ENCODE measurements at regions not wholly inside any gene's neighbourhood (a gene's known extent, or its start where the extent isn't known, plus 50 kb on each side); places are given as distances from the start of the nearest gene placed in this dataset.

DNA sequence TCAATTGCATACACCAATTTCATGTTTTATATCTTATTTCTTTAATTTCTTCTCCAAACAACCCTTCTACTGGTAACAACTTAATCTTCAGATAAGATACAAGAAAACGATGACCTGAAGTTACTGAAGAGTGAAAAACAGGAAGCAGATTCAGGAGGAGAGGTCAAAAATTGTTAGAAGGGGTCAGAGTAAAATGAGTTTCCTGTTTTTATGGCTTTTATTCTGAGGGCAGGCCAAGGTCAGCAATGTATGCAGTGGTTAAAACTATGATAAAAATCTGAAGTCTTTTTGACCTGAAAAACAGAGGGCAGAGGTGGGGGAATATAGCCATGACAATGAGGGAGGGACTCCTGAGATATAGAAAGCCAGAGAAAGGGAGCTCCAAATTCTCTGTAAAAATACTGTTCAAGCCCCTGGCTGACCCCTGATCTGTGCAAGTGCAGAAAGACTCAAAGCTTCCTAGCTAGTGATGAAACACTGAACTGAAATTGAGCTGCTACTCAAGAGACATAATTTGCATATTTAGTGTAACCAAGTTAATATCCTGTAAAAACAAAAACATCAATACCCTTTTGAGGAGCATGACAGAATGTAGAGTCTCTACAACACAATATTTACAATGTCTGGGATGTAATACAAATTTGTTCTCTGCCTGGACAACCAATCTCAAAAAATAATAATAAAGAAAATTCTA lies 514.3 kb upstream of the SEL1L start:
- DNase-seq (ENCODE audit: low spot score): no peak

DNA sequence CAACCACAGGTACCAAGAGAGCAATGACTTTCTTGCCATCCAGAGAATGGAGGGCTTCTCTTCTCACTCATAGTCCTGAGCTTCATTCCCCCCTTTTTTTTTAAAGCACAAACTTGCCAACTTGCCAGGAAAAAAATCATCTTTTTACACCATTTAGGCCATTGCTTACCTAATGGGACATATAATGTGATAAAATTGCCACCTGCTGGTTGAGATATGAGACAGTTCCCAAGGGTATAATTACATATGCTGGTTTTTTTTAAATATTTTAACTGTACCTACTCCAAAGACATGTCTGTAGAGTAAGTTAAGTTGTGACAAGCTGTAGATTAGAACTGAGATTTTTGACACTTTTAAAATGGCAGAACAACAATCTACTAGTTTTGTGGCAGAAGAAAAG lies 519.1 kb upstream of the SEL1L start:
- DNase-seq (ENCODE audit: low spot score): no peak

DNA sequence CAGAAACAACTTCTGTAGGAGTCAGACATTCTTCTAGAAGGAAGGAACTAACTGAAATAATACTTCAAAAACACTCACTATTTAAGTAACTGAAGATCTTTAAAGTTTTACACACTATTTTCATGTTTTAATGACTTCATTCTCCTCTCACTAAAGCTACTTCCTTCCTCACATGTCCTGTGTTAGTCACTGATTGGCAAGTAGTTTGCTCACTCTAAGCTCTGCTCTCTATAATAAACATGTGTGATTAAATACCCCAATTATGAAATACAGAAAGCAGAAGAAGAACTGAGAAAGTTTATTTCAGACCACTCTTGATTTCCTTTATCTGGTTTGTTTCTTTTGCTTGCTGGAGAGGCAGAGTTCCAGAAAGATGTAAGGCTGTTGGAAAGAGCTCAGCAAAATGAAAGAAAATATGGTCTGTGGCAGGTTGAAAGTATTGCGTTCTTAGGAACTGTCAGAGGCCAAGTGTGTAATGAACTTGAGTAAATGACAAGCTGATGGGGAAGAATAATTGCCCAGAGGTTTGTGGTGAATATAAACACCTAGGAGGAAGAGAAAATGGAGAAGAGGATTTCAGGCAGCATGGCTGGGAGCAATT lies 522.0 kb upstream of the SEL1L start:
- no peak for DNase-seq (ENCODE audit: low spot score)

DNA sequence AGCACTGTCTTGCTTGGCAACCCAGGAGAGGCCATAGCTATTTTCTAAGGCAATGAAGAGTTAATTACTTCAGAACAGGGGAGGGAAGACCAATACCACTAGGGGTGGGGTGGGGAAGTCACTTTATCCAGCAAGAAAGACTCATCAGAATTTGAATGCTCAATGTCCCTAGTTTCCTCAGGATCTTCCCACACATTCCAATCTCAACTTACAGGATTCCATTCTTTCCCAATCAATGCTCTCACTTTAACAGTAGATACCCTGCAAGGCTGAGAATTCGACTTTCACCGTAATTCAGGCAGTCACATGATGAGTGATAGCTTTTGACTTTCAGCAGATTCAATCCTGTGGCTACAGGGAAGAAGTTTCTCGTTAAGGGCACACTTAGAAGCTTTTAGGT lies 526.6 kb upstream of the SEL1L start:
- DNase-seq (ENCODE audit: low spot score): no peak

DNA sequence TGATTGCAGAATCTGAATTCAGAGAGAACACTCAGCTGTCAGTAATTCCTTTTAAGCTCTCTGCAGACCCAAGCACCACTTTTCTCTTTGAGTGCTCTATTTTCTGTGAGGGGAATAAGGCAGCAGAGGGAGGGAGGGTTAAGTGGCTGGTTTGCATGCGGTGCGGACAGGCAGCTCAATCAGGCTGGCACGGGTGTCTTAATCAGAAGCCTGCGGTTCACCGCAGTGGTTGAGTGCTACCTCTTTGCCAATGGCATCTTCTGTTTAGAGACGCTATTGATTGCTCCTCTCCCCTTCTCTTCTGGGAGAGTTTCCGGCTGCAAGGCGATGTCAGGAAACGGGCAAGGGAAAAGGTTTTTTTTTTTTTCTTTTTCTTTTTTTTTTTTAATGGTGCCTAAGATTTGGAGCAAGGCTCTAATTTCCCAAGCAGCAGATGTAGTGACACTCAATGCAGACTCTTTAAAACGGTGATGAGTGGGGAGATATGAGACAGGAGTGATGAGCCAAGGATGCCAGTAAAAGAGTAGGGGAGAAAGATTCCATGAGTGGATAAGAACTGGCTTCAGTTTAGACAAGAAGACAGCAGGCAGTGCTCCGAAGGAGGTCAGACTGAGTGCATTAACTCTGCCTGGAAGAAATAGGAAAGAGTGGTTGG lies 533.7 kb upstream of the SEL1L start:
- no peak for DNase-seq (ENCODE audit: low spot score)

DNA sequence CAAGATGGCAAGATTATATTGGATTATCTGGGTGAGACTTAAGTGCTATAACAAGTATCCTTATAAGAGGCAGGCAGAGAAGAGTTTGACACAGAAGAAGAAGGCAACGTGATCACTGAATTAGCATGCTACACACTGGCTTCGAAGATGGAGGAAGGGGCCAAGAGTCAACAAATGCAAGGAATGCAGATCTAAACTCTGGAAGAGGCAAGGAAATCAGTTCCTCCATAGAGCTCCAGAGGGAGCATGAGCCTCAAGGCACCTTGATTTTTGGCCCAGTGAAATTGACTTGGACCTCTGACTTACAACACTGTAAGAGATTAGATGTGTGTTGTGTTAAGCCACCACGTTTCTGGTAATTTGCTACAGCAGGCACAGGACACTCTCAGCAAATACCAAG lies 536.4 kb upstream of the SEL1L start:
- no peak for DNase-seq (ENCODE audit: low spot score)

DNA sequence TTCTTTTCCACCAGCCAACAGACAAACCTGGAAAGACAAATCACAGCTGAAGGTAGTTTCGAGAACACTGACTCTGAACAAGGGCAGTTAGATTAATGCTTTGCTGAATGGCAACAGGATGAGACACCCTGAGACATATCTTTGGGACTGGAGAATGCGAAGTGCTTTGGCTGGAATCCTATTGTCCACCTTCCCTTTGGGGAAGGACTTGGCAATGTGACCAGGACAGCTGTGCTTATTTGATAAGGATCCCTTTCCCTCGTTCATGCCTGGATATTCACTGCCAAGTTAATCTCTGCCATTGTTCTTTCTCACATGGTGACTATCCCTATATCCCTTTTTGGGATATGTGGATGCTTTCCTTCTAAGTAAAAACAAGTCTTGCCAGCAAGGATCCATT lies 537.1 kb upstream of the SEL1L start:
- DNase-seq (ENCODE audit: low spot score): no peak

DNA sequence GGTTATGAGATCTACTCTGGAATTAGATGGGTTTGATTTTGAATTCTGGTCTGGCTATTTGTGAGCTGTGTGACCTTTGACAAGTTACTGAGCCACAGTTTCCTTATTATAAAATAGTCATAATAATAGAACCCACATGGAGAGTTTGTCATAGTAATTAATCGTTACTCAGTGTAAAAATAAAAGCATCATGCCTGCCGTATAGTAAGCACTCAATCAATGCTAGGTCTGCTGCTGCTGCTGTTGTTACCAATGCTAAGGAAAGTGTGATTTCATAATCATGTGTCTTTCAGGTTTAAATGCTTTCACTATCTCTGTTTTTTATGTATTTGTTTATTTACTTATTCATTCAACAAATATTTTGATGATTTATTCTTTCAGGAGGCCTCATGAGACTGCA lies 539.9 kb upstream of the SEL1L start:
- no peak for DNase-seq (ENCODE audit: low spot score)

DNA sequence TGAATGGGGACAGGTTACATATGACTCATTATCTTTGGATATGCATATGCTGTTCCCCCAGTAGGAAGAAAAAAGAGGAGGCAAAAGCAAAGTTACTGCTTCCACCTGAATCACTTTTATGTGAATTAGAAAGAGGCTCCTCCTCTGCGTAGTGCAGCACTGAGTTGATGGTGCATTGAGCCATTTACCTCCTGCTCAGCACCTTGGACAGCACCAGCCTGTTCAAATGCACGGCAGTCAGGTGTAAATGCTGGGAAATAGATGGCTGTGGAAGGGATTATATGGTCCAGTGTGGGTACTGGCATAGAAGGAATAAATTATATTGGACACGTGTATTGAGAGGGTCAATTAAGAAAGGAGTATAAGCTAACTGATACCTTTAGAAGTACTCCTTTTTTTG lies 541.9 kb upstream of the SEL1L start:
- peak; percentile 28 for DNase-seq (ENCODE audit: low spot score)

DNA sequence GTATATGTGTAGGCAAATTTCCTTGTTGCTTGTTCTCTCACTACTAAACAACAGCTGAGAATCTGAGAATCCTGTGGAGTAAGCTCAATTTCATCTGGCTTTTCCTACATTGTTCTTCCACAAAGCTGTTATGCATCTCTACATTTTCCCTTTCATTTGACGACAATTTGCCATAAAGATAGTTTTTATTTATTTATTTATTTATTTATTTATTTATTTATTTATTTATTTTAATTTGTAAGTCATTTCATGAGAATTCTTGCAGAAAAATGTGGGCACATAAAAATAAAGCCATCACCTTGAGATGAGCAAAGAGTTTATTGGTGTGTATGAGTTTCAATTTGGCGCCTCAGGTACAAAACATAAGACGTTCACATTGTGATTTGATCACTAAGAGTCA lies 545.9 kb upstream of the SEL1L start:
- DNase-seq (ENCODE audit: low spot score): no peak

DNA sequence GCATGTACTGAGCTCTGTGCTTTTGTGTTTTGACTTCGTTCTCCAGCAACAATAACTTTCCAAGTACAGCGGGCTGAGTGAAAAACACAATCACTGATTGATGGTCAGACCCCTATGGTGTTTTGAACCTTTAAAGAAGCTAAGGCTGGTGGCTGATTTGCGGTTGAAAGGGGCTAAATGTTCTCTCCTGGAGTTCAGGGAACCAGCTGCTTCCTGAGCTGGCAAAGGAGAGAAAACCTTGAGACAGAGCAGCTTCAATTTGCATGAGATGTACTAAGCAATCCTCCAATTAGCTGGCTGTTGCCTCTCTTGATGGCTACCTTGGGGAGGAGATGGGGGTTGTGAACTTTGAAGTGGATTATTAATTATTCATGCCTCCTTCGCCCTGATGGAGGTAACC lies 546.7 kb upstream of the SEL1L start:
- no peak for DNase-seq (ENCODE audit: low spot score)

DNA sequence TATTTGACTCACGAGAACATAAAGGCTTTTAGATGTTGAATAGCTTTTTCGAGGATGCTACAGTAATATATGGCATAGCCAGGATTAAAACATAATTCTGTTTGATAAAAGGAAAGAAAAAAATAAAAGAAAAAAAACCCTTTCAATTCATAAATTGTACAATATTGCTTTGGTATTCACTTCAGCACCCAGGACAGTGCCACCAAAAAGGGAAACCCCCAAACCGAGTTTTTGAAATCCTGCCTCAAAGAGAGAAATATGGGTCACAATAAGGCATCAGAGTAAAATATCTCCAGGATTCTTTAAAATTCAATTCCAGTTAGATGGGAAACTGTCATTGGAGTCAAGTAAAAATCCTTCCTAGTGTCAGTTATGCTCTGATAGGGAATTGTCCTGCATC lies 551.2 kb upstream of the SEL1L start:
- no peak for DNase-seq (ENCODE audit: low spot score)

DNA sequence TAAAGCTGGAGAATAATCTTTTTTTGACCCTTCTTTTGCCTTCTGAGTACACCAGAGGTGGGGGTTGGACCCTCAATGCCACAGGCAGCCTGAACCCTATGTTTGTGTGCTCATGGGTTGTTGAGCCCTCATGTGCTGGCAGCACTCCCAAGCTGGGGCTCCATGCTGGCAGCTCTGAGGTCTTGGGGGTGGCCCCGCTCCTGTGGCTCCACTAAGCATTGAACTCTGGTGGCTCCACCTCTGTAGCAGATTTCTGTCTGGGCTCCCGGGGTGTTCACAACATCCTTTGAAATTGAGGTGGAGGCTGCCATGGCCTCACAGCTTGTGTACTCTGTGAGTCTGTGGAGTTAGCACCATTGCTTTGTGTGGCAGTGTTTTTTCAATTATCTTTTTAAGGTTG lies 557.4 kb upstream of the SEL1L start:
- no peak for DNase-seq (ENCODE audit: low spot score)

DNA sequence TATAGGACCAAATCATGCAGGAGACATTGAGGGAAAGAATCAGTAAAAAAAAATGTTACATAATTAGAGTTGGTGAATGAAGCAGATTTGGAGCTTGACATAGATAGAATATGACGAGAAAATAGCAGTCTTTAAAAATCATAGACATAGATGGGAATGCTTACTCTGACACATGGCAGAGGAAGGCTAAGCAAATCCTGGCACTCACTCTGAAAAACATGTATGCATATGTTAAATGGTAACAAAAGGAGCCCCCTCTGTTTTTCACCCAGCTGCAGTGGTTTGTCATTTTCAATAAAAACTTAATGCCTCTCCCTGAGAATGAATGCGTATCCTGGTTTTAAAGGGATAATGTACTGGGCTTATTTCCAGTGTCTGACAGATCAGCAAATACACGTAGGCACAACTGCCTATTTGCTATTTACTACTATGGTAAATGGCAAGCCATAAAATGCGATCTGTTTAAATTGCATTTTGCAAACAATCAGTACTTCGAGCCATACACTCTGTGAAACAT lies 561.2 kb upstream of the SEL1L start:
- no peak for DNase-seq (ENCODE audit: low spot score)

DNA sequence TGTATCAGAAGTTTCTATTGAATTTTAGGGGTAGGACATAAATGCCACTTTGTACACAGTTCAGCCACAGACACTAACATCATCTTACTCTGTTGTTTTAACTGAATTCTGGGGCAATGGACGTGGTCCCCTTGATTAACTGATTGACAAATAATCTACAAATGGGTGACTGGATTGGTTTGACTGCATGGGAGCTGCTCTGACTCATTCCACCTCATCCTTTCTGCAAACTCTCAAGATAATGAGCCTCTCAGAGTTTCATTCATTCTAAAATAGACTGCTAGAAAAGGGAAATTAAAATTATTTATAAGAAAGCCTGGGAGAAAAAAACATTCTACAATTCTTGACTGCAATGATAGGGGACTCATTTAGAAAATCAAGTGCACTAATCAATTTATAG lies 570.4 kb upstream of the SEL1L start:
- DNase-seq (ENCODE audit: low spot score): no peak

DNA sequence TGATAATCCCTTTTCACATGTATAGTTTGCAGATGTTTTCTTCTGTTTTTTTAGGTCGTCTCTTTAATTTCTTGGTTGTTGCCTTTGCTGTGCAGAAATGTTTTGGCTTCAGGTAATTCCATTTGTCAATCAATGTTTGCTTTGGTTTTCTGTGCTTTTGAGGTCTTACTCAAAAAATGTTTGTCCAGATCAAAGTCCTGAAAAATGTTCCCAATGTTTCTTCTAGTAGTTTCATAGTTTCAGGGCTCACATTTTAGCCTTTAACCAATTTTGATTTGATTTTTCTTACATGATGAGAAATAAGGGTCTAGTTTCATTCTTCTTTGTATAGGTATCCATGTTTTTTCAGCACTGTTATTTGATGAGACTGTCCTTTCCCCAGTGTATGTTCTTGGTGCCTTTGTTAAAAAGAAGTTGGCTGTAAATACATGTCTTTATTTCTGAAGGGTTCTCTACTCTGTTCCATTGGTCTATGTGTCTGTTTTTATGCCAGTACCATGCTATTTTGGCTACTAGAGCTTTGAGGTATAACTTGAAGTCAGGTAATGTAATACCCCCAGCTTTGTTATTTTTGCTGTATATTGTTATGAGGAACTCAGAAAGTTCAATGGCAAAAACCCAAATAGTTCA lies 578.7 kb upstream of the SEL1L start:
- DNase-seq (ENCODE audit: low spot score): no peak

DNA sequence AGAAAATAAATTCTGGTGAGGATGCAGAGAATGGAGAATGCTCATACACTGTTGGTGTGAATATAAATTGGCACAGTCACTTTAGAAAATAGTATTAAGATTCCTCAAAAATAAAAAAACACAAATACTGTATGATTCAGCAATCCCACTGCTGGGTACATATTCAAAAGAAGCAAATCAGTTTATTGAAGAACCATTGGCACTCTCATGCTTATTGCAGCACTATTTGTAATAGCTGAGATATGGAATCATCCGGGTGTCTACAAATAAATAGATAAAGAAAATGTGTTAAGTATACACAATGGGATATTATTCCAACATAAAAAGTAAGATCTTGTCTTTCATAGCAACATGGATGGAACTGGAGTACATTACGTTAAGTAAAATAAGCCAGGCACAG lies 579.4 kb upstream of the SEL1L start:
- DNase-seq (ENCODE audit: low spot score): no peak

DNA sequence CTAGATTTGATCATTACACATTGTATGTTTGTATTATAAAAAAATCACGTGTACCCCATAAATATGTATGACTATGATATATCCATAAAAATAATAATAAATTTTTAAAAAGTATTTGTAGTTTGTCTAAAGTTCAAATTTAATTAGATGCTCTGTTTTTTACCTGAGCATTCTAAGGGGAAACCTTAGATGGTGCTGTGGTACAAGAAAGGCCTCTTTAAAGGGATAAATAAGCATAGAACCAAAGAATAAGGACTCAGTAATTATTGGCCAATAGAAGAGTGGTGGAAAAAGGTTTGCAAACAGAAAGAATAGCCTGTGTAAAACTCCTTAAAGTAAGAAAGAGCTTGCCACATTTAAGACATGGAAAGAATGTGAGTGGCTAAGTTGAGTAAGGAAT lies 580.1 kb upstream of the SEL1L start:
- DNase-seq (ENCODE audit: low spot score): no peak

DNA sequence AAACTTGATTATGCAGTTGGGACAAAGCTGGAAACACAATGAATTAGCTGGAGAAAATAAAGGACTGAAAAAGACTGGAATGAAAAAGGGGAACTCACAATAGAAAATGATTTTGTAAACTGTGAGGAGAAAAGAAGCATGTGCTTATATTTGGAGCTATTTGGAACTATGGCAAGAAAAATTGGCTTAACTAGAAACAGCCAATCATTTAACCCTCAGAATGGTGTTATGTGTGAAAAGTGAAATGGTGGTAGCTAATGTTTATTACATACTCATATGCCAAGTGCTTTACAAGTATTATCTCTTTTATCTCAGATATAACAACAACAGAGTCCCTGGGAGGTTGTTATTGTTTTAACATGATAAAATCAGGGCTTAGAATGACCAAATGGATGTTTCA lies 583.1 kb upstream of the SEL1L start:
- DNase-seq (ENCODE audit: low spot score): no peak

DNA sequence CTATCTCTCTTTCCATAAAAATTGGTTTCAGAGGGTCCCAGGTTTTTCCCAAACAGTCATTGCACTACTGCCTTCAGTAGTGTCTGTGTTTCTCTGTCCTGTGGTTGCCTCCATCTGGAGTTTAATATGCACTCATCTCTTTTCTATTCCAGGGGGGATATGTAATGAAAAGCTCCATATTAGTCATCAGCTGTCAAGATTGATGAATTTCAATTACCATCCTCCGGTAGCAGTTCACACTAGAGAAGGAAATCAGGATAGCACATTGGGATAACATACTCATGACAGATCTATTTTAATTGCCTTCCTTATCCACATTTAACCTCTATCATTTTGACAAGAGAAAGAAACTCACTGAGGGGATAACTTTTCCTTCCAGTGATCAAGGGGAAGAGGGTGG lies 589.0 kb upstream of the SEL1L start:
- no peak for DNase-seq (ENCODE audit: low spot score)

DNA sequence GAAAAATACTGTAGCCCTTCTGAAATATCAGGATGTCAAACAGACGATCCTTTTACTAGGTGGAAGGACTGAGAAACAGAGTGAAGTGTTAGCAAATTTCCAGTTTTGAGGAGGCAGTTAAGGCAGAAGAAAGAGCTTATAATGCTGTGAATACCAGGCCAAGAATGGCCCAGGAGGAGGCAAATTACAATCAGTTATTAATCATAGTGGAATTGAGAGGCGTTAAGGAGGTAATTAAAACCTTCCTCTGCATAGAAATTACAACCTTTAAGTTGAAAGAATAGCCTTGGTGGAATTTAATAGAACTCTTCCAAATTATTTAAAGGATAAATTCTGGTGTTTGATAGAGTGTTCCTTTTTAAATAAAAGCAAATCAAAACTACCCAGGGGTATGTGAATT lies 590.9 kb upstream of the SEL1L start:
- no peak for DNase-seq (ENCODE audit: low spot score)

DNA sequence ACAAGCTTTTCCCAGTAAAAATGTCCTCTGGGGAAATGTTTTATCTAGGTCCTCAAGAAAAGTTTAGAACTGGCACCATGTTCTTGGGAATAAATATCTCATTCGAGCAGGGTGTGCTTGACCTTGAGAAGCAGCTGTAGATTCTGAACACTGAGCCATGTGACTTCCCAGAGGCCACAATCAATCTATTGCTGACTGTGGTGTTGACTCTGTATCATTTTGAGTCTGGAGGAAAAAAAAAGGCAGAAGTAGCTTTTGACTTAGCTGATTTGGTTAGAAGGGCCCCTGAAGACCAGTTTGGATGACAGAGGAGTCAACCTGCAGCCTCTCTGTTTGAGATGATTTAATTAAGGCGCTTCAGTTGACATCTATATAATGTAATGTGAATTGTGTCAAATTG lies 592.4 kb upstream of the SEL1L start:
- DNase-seq (ENCODE audit: low spot score): no peak

DNA sequence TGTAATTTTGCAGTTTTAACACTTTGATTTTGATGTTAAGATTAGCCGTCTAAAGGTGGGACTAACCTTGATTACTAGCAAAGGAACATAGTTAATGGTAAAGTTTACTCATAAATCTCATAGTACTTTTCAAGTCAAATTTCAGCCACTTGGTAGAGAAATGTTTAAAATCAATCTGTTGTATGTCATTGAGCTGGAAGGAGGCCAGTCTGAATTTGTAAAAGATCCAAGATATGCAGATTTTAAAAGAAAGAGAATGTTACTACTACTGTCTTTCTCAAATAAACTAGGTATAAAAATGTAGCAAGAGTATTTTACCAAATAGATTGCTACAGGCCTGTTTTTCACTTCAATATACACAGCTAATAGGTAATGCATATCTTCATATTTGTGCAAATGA lies 600.8 kb upstream of the SEL1L start:
- no peak for DNase-seq (ENCODE audit: low spot score)
